ENCODE measurements at regions not wholly inside any gene's neighbourhood (a gene's known extent, or its start where the extent isn't known, plus 50 kb on each side); places are given as distances from the start of the nearest gene placed in this dataset.
"Not testable (repeated sequence)": the region's sequence is repeated elsewhere in the genome, so short reads cannot be mapped to it uniquely, and the experiment has no call there.

GRCh38 chr14:105909046-105909827 lies 382.9 kb downstream of the TMEM121 start:
- DNase-seq: no peak

DNA sequence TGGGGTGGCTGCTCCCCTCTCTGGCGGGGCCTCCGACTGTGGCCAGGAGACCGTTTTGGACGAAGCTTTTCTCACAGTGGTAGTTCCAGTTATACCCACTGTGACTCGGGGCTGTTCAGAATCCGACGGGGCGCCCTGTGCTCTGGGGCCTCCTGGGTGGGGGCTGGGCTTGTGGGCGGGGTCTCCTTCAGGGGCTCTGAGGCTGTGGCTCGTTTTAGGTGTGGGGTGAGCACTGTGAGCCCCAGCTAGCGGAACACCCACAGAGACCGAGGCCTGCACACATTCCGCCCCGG lies 383.4 kb downstream of the TMEM121 start:
- DNase-seq: not testable (repeated sequence)

DNA sequence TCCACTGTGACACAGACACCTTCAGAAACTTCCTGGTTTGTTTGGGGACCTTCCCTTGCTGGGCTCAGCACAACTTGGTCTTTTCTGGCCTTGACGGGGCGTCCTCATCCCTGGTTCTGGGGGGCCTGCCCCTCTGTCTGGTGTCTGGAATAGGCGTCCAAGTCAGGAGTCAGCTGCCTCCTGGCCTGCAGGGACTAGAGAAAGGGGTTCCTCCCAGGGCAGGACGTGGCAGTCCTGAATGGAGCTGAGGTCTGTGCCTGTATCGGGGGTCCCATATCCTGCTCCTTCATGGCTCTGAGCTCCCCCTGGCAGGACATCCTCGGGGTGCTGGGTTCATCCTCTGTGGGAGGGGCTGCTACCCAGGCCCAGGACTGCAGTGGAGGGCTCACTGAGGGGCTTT lies 384.0 kb downstream of the TMEM121 start:
- no peak for DNase-seq

DNA sequence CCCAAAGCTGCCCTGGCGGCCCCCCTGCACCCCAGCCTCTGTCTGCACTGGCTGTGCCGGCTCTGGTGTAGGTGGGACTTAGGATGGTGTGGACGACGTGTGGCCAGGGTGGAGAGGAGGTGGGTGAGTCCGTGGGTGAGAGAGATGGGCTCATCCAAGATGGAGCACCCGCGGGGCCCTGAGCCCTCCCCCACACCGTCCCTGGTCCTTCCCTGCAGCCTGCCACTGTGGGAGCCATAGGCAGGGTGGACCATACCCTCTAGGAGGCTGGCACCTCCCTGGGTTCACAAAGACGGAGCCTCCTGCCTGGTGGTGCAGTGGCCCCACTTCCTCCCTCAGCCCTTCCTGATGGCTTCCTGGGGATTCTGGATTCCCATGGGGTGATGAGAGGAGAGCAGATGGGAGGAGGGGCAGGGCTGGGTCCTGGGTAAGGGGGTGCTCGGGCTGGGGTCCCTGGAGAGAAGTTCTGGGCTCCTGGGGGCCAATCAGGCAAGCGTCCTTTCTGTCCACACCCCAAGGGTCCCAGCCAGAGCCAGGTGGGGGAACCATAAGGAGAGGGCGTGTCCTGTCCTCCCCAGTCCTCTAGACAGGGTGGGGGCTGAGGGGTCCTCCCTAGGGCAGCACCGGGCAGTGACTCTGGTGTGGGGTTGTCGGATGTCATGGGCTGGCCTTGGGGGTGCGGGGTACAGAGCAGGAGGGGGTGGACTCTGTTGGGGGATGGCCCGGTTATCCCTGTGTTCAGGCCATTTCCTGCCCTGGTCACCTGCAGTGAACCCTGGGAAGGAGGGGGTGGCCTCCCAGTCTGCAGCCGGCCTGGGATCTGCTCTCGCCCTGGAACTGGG lies 384.8 kb downstream of the TMEM121 start:
- no peak for DNase-seq

DNA sequence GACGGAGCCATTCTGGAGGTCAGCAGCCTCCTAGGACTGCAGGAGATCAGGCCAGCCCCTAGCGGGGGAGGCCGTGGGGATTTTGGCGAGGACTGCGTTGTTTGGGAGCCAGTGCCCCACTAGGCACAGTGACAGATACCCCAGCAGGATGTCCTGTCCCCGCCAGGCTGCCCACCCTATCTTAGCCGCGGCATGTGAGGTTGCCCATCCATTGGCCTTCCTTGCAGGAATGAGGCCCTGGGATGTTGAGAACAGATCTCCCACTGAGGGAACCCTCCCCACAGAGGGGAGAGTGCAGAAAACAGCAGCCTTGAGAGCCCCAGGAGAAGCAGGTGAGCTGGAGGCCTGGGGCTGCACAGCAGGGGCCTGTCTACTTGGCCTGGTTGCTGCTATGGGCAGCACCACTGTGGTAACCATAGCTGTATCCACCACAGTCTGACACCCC lies 385.5 kb downstream of the TMEM121 start:
- not testable (repeated sequence) for DNase-seq

- DNase-seq: no peak
Measured at GRCh38 chr14:105912641-105913180, 386.3 kb downstream of the TMEM121 start.

GRCh38 chr14:105913221-105913620 lies 386.8 kb downstream of the TMEM121 start:
- DNase-seq: no peak

- no peak for DNase-seq
Measured at GRCh38 chr14:105913861-105914260, 387.5 kb downstream of the TMEM121 start.

DNA sequence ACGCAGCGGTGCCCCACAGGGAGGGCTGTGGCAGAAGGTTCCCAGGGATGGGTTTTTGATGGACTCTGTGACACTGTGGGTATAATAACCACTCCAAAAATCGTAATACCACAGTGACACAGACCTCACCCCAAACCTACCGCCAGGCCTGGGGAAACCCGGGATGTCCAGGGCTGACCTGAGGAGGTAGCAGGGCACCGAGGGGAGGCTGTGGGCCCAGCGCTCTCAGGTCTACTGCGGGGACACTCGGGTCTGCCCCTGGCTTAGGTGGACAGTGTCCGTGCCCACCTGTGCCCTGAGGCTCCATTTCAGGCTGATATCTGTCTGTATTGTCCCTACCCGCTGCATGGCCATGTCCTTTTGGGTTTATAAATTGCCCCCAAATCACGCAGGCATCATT lies 387.9 kb downstream of the TMEM121 start:
- DNase-seq: not testable (repeated sequence)

- DNase-seq: no peak
Measured at GRCh38 chr14:105914738-105915385, 388.5 kb downstream of the TMEM121 start.

DNA sequence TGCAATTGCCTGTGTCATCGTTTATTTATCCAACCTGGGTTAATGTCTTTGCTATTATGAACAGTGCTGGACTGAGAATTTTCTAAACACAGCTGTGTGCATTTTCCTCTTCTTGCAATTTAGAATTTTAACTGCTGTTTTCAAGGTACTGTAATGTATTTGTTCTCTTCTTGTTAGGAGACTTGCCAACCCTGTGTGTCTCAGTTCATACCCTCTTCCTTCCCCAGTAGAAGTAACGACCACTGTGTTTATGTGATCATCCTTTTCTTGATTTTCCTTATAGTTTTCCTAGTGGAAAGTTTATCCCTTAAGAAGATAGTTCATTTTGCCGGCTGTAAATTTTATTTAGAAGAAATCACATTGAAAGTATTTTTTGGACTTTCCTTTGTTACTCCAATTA lies 389.2 kb downstream of the TMEM121 start:
- DNase-seq: not testable (repeated sequence)

DNA sequence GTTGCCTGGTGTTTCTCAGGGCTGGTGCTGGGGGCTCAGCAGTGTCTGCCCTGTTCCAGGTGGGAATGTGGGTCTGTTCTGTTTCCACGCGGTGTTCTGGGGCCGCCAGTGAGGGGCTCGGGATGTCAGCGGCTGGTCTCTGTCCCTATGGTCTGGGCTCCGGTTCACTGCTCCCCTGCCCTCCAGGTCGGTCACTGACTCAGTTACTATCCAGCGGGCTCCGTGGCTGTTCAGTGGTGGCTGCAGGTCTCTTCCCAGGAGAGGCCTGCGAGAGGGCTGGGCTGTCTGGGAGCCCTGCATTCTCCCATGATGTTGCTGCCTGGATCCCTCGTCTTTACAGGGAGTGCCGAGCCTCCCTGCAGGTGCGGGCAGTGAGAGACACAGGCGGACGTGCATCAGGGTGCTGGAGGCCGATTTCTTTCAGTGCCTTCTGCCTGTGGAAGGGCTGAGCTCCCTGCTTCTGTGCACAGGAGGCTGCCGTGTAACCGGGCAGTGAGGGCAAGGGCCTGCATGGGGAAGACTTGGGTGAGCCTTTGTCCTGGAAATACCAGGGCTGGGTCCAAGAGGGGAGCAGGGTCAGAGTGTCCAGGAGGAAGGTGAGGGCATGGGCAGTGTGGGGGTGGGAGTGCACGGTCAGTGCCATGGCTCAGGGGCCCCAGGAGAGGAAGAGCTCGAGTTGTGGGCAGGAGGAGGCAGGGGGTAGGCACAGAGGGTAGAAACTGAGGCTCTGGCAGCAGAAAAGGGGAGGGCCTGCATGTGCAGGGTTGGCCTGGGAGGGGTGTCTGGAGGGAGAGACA lies 391.0 kb downstream of the TMEM121 start:
- not testable (repeated sequence) for DNase-seq

GRCh38 chr14:105917933-105918436 lies 391.6 kb downstream of the TMEM121 start:
- DNase-seq: no peak

DNA sequence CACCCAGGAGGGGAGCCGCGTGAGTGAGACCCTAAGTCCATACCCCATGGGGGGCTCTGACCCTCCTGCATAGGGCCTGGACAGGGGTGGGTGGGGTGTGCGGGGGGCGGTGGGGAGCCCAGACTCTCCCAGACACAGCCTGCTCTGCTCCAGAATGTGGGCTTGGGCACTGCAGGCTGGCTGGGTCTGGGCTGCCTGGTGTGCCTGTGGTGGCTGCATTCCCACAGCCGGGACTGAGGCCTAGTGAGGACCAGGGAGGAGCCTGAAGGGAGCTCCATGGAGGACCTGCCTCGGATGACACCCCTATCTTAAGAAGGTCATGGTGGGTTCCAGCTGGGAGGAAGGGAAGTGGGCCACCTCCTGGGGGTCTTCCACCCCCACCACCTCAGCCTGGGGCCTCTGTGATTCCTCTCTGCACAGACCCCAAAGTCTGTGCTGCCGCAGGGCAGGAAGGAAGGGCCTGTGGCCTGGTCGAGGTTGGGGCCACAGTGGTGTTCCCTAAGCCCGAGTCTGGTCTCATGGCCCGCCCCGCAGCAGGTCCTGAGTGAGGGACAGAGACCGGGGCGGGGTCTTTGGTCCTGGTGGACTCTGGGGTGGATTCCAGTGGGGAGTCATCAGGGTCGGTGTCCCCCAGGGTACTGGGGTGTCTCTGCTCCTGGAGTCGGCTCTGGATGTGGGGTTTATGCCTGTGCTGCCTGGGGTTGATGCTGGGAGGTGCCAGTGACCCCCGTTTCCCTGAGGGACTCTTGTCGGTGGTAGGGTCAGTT lies 392.3 kb downstream of the TMEM121 start:
- DNase-seq: no peak

DNA sequence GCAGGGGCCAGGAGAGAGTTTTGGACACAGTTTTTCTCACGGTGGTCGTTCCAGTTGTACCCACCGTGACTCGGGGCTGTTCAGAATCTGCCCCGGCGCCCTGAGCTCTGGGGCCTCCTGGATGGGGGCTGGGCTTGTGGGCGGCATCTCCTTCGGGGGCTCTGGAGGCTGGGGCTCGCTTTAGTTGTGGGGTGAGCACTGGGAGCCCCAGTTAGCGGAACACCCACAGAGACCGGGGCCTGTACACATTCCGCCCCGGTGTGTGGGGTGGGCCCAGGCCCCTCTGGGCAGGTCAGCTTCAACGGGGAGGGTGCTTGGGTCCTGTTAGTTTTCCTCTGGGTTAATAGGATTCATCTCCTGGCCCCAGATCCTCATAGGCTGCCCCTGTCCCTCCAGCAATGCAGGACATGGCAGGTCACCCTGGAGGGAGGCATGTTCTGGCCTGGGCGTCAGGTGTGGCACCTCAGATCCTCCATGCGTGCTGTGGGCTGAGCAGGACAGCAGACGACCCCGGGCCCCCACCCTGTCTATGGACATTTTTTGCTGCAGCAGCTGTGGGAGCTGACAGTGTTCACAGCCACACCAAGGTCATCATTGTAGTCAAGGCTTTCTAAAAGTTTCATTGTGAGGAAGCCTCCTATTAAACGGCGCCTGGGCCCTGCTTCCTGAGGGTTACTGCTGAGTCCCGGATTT lies 393.2 kb downstream of the TMEM121 start:
- no peak for DNase-seq

DNA sequence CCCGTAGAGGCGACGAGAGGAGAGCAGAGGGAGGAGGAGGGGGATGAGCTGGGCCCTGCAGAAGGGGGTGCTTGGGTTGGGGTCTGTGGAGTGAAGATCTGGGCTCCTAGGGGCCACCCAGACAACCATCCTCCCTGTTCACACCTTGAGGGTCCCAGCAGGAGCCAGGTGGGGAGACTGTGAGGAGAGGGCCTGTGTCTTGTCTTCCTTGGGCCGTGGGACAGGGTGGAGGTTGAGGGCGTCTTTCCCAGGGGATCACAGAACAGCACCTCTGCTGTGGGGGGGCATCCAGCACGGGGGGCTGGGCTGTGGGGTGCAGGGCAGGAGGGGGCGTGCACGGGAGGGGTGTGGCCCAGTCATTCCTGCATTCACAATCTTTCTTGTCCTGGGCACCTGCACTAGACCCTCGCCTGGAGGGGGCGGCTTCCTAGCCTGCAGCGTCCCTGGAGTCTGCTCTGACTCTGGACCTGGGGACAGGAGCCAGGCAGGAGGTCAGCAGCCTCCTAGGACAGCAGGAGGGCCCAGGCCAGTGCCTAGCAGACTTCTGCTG lies 393.8 kb downstream of the TMEM121 start:
- not testable (repeated sequence) for DNase-seq

DNA sequence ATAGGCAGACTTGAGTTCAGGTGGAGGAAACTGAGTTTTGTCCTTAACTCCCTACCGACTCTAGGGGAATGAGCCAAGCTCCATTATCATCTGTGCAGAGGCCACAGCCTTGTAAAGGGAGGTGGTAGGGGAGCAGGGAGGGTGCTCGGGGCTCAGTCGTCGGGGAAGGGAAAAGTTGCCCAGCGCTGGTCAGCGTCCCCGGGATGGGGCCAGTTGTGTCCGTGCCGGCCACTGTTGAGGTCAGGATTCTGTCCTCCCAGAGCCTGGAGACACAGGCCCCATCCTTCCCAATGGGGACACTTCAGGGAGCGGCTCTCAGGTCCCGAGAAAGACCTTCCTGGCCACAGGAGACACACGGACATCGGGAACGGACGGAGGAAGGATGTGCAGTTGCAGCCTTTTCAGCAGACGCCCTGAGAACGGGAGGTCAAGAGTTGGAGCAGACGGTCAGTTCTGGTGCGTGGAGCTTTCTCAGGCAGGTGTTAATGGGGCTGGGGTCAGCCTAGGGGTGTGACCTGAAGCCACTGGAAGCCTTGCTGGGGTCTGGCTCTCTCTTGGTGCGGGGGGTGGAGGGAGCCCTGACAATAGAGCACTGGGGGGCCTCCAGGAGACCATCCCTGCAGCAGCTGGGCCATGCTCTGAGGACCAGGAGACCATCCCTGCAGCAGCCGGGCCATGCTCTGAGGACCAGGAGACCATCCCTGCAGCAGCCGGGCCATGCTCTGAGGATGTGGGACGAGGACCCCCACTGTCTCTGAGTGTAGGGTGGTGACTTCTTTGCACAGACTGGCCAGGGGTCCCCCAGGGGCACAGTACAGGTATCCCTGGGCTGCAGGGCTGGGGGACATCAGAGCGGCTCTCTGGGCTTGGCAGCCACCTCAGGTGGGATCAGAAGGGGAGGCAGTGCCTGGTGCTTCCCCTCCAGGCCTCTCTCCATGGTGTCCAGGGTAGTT lies 394.7 kb downstream of the TMEM121 start:
- not testable (repeated sequence) for DNase-seq

GRCh38 chr14:105921781-105922180 lies 395.4 kb downstream of the TMEM121 start:
- not testable (repeated sequence) for DNase-seq

DNA sequence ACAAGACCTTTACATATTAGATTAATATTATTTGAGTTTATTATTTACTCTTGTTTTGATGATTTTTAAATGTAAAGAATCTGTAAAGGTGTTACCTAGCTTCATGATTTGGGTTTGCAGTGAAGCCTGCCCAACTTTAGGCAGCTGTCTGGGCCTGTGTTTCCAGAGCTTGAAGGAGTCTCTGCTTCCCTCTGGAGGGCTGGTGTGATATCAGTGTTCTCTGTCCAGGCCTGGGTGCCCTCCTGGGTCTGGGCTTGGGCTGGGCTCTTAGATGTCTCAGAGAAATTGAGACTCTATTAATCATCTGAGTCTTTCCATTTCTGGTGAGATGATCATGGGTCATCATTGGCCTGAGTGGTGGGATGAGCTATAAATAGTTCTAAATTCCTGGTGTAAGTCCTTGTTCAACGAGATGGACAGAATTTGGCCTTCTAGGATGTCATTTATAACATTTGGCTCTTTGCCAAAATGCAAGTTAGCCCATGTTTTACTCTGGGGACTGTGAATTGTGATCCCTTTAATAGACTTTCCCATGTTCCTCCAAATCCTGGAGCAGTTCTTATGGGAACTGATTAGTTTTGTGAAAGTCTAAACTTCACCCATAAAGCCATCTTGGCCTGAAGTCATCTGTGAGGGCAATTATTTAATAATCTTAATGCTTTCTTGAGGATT lies 397.3 kb downstream of the TMEM121 start:
- DNase-seq: not testable (repeated sequence)

Data from NCI-H1930 (cell line).